ENCODE measurements at regions not wholly inside any gene's neighbourhood (a gene's known extent, or its start where the extent isn't known, plus 50 kb on each side); places are given as distances from the start of the nearest gene placed in this dataset.
A peak's percentile ranks its signal among the peaks of the same experiment; 100 is the strongest.

- Histone ChIP-seq H3K27ac (replicated peaks) (no peak overlapping the region), H3K4me3 (replicated peaks; ENCODE audit: insufficient read depth, low read length) (no peak overlapping the region), H3K27me3 (ENCODE audit: insufficient read depth, poor library complexity, severe bottlenecking) (no peaks in the 10 kb centered on the region)
- DNase-seq (ENCODE audit: low read depth in 1 of 2, low spot score in 1 of 2): no peak
- no peak for TF ChIP-seq REST (IDR thresholded peaks at IDR 0.05; ENCODE audit: insufficient replicate concordance, low read depth)
- TF ChIP-seq CTCF (IDR thresholded peaks at IDR 0.05; ENCODE audit: insufficient read depth, low read length): no peak
- no peak for TF ChIP-seq GABPA (IDR thresholded peaks at IDR 0.05; ENCODE audit: low read depth)
- no peak for TF ChIP-seq SPI1 (IDR thresholded peaks at IDR 0.05; ENCODE audit: borderline replicate concordance, low read depth)
- TF ChIP-seq POLR2AphosphoS5 (IDR thresholded peaks at IDR 0.05; ENCODE audit: low read depth): no peak
Measured at GRCh38 chr1:234870020-234870981, 258.3 kb downstream of the TOMM20 start.

- no peak for TF ChIP-seq POLR2AphosphoS5 (IDR thresholded peaks at IDR 0.05; ENCODE audit: low read depth)
- TF ChIP-seq GABPA (IDR thresholded peaks at IDR 0.05; ENCODE audit: low read depth): no peak
- no peak for TF ChIP-seq REST (IDR thresholded peaks at IDR 0.05; ENCODE audit: insufficient replicate concordance, low read depth)
- no peak for TF ChIP-seq CTCF (IDR thresholded peaks at IDR 0.05; ENCODE audit: insufficient read depth, low read length)
- TF ChIP-seq SPI1 (IDR thresholded peaks at IDR 0.05; ENCODE audit: borderline replicate concordance, low read depth): no peak
- H3K4me3 ChIP-seq (replicated peaks; ENCODE audit: insufficient read depth, low read length): no peak overlapping the region
- DNase-seq (ENCODE audit: low read depth in 1 of 2, low spot score in 1 of 2): no peak
- no peak overlapping the region for H3K27ac ChIP-seq (replicated peaks)
- H3K27me3 ChIP-seq (ENCODE audit: insufficient read depth, poor library complexity, severe bottlenecking): no peaks in the 10 kb centered on the region
Measured at GRCh38 chr1:234869182-234870019, 259.2 kb downstream of the TOMM20 start.

- DNase-seq (ENCODE audit: low read depth in 1 of 2, low spot score in 1 of 2): no peak
- TF ChIP-seq CTCF (IDR thresholded peaks at IDR 0.05; ENCODE audit: insufficient read depth, low read length): no peak
- peak; percentile 10; the same call in 1 of the 2 replicates for TF ChIP-seq SPI1 (IDR thresholded peaks at IDR 0.05; ENCODE audit: borderline replicate concordance, low read depth)
- Histone ChIP-seq H3K27ac (replicated peaks) (no peak overlapping the region), H3K4me3 (replicated peaks; ENCODE audit: insufficient read depth, low read length) (no peak overlapping the region), H3K27me3 (ENCODE audit: insufficient read depth, poor library complexity, severe bottlenecking) (no peaks in the 10 kb centered on the region)
Measured at GRCh38 chr1:234868296-234869147, 258.5 kb upstream of the IRF2BP2 start.

Data from HL-60 (cell line).